GM12864 (cell line): ENCODE measurements at regions not wholly inside any gene's neighbourhood (a gene's known extent, or its start where the extent isn't known, plus 50 kb on each side); places are given as distances from the start of the nearest gene placed in this dataset.
"Not testable (repeated sequence)": the region's sequence is repeated elsewhere in the genome, so short reads cannot be mapped to it uniquely, and the experiment has no call there.

Experiments used
- DNase-seq: peaks from one replicate; pipeline ENCODE4 v3.0.0-alpha.2; 2011; ENCODE audit warnings: low read depth
- H3K4me3 ChIP-seq: 2 replicates; pipeline ENCODE4 v1.5.1; 2011; ENCODE audit warnings: mild to moderate bottlenecking, low read depth, low read length, control low read depth
- TF ChIP-seq, protein P1 (sequence below): IDR thresholded peaks from 2 replicates; pipeline ENCODE4 v1.5.1; 2011; ENCODE audit warnings: low read depth, mild to moderate bottlenecking, moderate library complexity, low read length, control low read depth, inconsistent platforms; ENCODE audit errors: missing control alignments

- no peak for DNase-seq
- TF ChIP-seq, protein P1, sequence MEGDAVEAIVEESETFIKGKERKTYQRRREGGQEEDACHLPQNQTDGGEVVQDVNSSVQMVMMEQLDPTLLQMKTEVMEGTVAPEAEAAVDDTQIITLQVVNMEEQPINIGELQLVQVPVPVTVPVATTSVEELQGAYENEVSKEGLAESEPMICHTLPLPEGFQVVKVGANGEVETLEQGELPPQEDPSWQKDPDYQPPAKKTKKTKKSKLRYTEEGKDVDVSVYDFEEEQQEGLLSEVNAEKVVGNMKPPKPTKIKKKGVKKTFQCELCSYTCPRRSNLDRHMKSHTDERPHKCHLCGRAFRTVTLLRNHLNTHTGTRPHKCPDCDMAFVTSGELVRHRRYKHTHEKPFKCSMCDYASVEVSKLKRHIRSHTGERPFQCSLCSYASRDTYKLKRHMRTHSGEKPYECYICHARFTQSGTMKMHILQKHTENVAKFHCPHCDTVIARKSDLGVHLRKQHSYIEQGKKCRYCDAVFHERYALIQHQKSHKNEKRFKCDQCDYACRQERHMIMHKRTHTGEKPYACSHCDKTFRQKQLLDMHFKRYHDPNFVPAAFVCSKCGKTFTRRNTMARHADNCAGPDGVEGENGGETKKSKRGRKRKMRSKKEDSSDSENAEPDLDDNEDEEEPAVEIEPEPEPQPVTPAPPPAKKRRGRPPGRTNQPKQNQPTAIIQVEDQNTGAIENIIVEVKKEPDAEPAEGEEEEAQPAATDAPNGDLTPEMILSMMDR: no peak
- H3K4me3 ChIP-seq: no peak overlapping the region
Measured at GRCh38 chr13:65300220-65300619, 1929.9 kb downstream of the PCDH9 start.

- TF ChIP-seq, protein P1: no peak
- H3K4me3 ChIP-seq: no peak overlapping the region
- DNase-seq: no peak
Measured at GRCh38 chr13:65293530-65294198, 1936.5 kb downstream of the PCDH9 start.

DNA sequence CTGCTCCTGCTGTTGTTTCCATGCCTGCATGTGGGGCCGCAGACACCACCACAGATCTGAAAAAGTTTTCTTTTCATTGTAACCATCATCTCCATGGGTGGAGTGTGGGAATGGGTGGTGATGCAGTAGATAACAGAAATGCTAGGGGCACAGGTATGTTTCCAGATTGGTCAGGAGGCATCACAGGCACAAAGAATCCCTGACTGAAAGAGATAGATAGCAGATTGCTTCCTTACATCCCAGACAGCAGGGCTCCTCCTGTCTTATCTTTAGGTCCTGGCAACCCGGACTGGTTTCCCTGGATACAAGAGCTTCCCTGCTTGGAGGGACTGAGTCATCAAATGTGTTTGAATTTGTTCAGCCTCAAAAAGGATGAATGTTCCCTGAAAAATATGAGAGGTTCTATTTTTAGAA, 1937.6 kb downstream of the PCDH9 start:
- DNase-seq: no peak
- no peak overlapping the region for H3K4me3 ChIP-seq
- TF ChIP-seq, protein P1: no peak

DNA sequence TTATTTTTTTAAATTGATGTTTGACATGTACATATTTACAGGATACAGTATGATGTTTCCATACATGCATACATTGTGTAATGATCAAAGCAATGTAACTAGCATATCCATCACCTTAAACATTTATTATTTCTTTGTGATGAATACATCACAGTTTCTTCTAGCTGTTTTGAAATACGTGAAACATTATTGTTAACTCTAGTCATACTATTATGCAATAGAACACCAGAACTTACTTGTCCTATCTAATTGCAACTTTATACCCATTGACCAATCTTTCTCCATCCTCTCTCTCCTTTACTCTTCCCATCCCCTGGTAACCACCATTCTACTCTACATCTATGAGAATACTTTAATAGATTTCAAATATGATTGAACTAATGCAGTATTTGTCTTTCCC, 1942.7 kb downstream of the PCDH9 start:
- TF ChIP-seq, protein P1: no peak
- no peak overlapping the region for H3K4me3 ChIP-seq
- no peak for DNase-seq

- no peak overlapping the region for H3K4me3 ChIP-seq
- DNase-seq: no peak
- TF ChIP-seq, protein P1: no peak
Measured at GRCh38 chr13:65275838-65276630, 1954.1 kb downstream of the PCDH9 start.

- no peak for DNase-seq
- TF ChIP-seq, protein P1: no peak
Measured at GRCh38 chr13:65275108-65275507, 1955.0 kb downstream of the PCDH9 start.

DNA sequence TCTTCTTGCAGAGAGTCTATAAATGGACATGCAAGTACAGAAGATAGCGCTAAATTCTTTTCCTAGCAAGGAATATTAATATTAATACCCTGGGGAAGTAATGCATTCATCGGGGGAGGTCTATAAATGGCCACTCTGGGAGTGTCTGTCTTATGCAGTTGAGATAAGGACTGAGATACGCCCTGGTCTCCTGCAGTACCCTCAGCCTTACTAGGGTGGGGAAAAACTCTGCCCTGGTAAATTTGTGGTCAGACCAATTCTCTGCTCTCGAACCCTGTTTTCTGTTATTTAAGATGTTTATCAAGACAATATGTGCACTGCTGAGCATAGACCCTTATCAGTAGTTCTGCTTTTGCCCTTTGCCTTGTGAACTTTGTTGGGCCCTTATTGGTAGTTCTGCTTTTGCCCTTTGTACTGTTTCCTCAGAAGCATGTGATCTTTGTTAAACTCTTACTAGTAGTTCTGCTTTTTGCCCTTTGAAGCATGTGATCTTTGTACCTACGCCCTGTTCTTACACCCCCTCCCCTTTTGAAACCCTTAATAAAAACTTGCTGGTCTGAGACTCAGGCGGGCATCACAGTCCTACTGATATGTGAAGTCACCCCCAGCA, 1956.2 kb downstream of the PCDH9 start:
- DNase-seq, H3K4me3 ChIP-seq: not testable (repeated sequence)

More at GRCh38 chr13:65275108-65275507, 1955.0 kb downstream of the PCDH9 start:
- H3K4me3 ChIP-seq: no peak overlapping the region
